NOMO-1 treated with dmso at 0.1 percent for 144 hours (cell line): ENCODE measurements at regions not wholly inside any gene's neighbourhood (a gene's known extent, or its start where the extent isn't known, plus 50 kb on each side); places are given as distances from the start of the nearest gene placed in this dataset.
A peak's percentile ranks its signal among the peaks of the same experiment; 100 is the strongest.

Experiments
- DNase-seq: peaks from one replicate; lab custom pipeline; 2025; ENCODE audit not compliant: unreplicated experiment; lab: John Stamatoyannopoulos, UW

DNA sequence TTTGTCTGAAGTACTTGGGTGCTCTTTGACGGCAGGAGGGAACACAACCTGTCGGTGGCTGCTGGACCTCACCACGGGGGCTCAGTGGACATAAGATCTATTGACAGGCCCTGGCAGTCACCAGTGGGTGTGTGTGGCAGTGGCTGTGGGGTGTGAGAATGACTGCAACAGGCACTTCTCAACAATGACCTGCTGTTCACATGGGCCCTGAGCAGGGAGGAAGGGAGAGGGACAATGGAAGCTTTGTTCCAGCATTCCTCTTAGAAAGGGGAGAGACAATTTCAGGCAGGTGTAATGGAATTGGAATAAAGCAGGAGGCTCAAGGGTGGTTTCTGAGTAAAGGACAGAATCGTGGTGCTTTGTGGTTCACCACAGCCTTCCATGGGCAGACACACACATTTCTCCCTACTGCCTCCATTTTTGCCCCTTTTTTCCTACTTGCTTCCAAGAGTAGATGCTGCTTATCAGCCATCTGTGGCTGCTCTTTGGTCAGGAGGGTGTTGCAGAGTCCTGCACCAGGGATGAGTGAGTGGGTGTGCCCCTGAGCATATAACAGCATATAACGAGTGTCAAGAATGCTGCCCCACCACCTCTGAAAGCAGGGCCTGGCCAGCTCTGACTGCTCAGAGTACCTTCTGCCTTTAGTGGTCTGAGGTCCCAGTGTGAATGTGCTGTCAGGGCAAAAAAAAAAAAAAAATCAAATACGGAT is 267.7 kb downstream of the RASSF9 start:
- DNase-seq: no peak

DNA sequence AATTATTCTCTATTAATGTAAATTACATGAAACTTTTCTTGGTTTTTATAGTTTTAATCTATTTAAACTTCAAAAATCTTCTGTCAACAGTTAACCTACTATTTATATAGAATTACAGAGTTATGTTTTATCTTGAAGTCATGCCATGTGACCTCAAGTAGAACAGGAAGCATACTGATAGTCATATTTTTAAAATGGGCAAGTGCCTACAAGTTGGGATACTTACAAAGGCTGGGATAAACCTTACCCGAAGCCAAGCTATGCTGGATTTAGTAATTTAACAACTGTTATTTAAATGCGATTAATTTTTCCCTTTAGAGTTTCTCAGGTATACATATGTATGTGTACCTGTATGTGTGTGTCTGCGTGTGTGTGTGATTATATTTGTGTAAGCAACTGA is 266.9 kb downstream of the RASSF9 start:
- no peak for DNase-seq

DNA sequence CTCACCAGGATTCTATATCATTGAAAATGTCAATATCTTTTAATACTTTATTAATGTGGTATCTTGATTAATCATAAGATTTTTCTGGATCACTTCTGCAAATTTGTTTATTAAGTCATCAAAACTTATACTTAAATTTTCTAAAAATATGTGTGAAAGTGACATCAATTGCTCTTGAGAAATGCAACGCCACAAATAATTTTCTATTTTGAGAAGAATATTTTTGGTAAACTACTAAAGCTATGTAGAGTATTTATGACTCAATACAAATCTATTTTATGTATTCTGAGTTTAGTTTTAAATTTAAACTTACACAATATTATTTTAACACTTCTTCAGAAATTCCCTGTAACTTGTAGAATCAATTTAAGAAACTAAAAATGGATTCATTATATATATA is 263.3 kb downstream of the RASSF9 start:
- DNase-seq: no peak

DNA sequence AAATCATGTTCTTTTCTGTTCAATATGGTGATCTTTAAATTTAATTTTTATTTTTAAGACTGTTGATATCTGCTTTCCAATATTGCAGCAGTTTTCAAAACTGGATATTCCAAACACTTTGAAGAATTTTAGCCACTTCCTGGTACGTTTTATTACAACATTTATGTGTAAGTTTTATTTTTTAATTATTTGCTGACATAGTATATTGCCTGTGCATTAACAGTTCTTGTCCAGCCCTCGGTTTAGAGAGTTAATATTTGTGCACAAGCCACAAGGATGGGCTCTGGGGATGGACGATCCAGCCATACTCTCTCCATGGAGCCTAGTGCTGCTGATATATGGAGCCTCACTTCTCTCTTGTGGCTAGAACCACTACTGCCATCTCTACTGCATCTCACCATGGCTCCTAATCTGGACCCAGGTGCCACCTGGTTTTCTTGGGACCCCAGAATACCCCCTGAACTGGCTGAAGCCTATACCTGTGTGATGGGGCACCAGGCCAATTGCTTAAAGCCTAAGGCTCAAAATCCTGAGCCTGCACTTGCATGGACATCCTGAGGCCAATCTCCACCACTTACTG is 262.5 kb downstream of the RASSF9 start:
- no peak for DNase-seq

- DNase-seq: no peak
These were observed 261.9 kb downstream of the RASSF9 start for GRCh38 chr12:85574291-85574690.

DNA sequence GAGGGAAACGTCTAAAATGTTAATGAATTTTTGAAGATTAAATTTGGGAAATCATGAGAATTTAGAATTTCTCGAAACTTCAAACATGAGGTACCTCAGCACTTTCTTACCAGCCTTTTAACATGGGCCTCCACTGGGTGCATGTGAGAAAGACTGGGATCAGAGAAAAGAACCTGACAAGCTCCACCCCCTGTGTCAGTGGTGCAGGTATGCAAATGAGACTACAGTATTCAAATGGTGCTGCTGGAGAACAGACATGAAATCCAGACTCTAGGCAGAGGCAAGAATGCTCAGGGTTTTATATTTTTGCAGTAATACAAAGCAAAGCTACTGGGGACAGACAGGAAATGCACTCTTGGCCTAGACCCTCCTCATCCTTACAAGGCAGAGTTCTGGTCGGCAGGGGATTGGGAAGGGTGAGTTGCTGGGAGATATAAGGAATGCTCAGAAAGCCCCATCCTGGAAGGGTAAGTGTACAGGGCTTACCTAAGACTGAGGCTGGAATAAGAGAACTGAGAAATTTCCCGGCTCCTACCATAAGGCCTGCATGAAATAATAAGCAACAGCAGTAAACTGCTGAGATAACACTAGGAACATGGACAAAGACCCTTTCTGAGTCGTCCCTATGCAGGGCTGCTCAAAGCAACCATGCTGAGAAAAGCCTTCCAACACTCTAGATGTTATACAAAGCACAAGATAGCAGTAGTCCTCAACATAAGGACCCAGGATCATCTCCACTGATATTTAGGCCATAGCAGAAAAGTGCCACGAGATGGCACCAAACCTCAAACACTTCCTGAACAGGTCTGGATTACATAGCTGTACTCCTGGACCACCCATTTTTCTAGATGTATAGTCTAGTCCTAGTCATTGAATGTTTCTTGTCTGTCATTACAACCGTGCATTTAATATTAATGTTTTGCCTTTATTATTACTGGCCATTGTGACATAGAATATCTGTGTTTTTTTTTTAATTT is 260.8 kb downstream of the RASSF9 start:
- DNase-seq: no peak

DNA sequence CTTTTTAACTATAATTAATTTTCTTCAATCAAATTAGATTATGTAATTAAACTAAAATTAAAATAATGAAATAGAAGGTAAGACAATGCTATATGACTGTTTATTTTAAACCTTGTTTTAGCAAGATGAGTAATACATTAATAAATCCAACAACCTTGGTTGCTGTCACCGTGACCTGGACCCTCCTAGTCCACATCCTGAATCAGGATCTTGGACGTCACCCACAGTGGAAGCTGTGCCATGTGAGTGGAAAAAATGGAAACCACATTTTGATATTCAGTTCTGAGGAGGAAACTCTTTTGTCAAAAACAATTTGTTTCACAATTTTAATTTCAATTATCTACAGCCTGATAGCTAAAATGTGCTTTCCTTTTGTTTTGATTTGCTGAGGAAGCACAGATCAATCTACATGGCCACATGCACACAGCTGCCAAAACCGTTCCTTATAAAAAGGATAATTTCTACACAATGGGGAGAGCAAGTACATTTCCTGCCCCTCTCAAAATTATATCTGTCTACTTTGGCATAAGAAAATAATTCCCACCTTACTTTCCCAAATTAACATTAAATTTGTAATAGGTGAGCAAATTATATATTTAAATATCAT is 255.5 kb downstream of the RASSF9 start:
- DNase-seq: no peak

DNA sequence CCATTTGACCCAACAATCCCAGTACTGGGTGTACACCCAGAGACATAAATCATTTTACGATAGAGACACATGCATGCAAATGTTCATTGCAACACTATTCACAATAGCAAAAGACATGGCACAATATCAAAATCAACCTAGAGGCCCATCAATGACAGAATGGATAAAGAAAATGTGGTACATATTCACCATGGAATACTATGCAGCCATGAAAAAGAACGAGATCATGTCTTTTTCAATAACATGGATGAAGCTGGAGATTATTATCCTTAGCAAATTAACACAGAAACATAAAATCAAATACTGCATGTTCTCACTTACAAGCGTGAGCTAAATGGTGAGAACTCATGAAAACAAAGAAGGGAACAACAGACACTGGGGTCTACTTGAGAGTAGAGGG is 249.1 kb downstream of the RASSF9 start:
- DNase-seq: no peak

DNA sequence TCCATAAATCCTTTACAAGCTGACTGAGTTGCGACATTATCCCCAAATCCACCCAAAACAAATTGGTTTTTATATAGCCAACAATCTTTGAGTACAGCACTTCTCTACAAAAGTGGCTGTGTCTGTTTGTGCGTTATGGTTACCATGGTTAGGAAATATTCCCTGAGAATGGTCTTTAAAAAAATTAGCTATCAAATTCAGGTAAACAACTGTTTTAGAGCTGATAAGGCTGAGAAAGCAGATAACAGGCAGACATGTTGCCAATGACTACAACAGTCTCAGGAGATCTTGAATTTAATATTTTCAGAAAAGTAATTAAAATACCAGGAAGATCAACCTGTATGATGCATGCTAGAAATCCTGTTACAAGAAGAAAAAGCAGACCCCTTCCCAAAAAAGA is 248.0 kb downstream of the RASSF9 start:
- no peak for DNase-seq

GRCh38 chr12:85600841-85601240 is 235.4 kb downstream of the RASSF9 start:
- DNase-seq: no peak

GRCh38 chr12:85603556-85603955 is 232.7 kb downstream of the RASSF9 start:
- no peak for DNase-seq

GRCh38 chr12:85606455-85606854 is 229.8 kb downstream of the RASSF9 start:
- no peak for DNase-seq

DNA sequence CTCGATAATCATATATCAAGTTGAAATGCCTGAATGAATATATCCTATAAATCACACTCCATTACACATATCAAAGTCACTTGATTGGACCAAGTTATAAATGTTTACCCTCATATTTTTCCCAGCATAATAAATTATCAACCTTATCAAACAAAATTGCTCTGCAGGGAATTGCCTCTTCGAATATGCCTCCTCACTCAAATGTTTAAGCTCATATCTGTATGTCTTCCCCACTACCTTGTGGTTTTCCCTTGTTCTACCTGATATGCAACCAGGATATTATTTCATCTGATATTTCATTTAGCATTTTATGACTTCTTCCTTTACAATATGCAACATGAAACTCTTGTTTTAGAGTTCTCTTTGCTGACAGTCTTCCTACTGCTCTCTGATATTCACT is 226.4 kb downstream of the RASSF9 start:
- DNase-seq: no peak

DNA sequence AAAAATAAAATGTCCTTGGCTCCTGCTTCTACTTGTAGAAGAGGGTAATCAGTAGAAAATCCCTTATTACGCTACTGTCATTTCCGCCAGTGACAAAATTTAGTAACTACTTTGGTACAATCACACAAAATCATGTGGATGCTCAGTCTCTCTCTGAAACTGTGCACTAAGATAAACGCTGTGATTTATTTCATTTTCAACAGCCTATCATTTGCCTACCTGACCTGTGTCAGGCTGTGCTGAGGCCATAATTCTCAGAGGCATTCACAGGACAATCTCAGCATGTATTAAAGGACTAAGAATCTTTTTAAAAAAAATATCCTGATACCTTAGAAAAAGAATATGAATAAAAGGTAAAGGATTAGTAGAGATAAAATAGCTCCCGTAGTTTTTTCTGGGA is 226.0 kb downstream of the RASSF9 start:
- no peak for DNase-seq

DNA sequence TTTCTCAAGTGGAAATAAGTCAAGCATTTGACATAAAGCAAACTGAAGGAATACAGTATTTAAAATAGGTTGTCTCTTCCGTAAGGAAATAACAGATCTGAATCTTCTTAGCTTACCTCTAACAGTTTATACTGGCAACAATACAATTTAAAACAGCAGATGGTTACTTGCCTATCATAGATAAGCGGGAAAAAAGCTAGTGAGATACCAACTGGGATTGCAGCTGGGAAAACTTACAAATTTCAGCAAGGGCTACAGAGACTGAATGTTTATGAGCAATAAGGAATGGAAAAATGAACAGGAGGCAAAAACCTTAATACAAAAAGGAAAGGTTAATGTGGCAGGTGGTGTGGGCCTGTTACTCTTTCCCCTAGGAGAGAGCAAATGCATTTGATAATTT is 220.0 kb downstream of the RASSF9 start:
- DNase-seq: no peak

DNA sequence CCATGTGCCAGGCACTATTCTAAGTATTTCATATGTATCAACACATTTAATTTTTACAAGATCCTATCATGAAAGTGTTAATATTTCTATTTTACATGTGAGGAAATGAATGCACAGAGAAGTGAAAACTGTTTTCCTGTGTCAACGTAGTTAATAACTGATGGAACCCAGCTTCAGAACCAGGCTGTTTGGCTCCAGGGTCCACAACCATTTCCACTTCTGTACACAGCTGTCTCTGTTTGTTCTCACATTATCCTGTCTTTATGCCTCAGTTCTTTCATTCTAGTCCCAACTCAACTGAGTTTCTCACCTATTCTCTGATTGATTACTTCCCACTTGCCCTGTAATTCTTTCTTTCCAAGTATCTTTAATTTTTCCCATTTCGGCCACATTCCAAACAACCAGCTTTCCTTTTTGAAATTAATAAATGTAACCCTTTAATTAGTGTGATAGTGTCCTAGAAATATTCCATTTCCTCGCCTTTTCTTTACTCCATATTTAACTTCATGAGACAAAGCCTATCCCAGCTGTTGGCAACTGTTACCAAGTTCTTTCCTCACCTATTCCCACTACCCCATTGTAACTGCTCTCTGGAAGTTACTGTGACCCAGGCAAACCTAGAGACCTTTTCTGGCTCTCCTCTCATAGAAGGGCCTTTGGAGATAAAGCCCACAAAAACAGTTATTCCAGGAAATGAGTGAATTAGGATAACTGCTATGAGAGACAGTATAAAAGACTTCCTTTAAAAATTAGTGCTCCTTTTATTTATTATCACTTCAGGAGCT is 218.7 kb downstream of the RASSF9 start:
- DNase-seq: no peak

GRCh38 chr12:85621041-85621440 is 215.2 kb downstream of the RASSF9 start:
- no peak for DNase-seq

GRCh38 chr12:85623763-85624162 is 212.4 kb downstream of the RASSF9 start:
- DNase-seq: no peak

DNA sequence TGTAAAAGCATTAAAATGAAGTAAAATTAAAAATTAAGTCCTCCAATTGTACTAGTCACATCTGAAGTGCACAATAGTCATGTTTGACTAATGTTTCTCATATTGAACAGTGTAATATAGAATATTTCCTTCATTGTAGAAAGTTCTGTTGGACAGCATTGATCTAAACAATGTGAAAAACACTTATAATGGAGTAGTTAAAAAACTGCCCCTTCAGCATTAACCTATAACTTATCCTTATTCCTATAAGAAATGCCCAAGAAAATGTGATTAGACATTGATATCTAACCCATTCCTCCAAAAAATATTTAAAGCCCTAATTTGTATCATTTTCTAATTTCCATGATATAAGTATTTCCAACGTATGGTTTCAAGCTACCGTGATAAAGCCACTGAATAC is 210.7 kb downstream of the RASSF9 start:
- no peak for DNase-seq

DNA sequence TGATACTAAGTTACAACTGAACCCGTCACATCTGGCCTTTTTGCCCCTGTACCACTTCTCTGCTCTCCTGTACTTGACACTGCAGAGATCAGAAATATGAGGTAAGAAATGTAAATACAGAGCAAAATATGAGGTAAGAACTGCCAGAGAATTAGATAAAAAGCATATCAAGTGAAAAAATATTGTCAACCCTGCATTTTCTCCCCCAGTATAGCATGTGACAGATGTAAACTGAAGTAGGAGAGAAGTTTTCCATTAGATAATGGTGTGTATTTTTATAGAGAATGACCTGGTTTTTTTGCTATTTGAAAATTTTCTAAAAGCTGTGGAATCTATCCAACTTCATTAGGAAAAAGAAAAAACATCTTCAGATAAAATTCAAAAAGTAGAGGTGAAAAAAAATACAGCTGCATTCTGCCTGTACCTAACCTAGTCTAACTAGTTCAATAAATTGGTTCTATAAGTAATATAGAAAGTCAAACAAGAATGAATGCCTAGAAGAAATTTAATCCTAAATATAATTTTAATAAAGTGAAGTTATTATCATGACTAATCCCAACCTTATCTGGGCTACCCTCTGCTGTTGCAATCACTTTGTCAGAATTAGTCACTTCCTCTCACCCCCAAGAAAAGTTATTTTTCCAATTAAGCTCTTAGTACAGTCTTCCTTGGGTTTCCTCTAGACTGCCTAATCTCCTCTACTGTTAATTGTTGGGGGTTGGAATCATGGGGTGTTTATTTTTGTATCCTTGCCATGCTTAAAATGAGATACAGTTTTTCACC is 210.0 kb downstream of the RASSF9 start:
- DNase-seq: peak; percentile 11
